Testis (tissue), 2 donors: ENCODE measurements at regions not wholly inside any gene's neighbourhood (a gene's known extent, or its start where the extent isn't known, plus 50 kb on each side); places are given as distances from the start of the nearest gene placed in this dataset.

ENCODE experiments used
- CTCF ChIP-seq, 3 experiments: fragments of 450-650 bp in 2 of 3; fragments of 200-600 bp in 1 of 3; sonication (generic) in 1 of 3; IDR thresholded peaks; one replicate each; pipeline ENCODE4 v1.5.1; 2016 to 2019; ENCODE audit warnings: antibody characterized with exemption in 3 of 3, mild to moderate bottlenecking in 2 of 3, moderate library complexity in 1 of 3
- POLR2A ChIP-seq: fragments of 450-650 bp; IDR thresholded peaks from one replicate; pipeline ENCODE4 v1.6.1; 2017; ENCODE audit warnings: antibody characterized with exemption, mild to moderate bottlenecking, moderate library complexity

GRCh38 chr7:96563409-96563808 is 146.2 kb downstream of the SEM1 start:
- no peak for TF ChIP-seq CTCF (IDR thresholded peaks at IDR 0.05)
- no peak for TF ChIP-seq POLR2A
